Adrenal gland (tissue), 5 donors: ENCODE measurements at regions not wholly inside any gene's neighbourhood (a gene's known extent, or its start where the extent isn't known, plus 50 kb on each side); places are given as distances from the start of the nearest gene placed in this dataset.

ENCODE experiments used
- POLR2A ChIP-seq, 2 donors: fragments of 450-650 bp; IDR thresholded peaks; one replicate each; pipeline ENCODE4 v1.6.1; 2017; ENCODE audit warnings: antibody characterized with exemption in 2 of 2, mild to moderate bottlenecking in 2 of 2, moderate library complexity in 1 of 2
- TF ChIP-seq, protein P1 (sequence below), 6 experiments: fragments of 450-650 bp in 4 of 6; fragments of 200-600 bp in 2 of 6; sonication (generic) in 1 of 6; IDR thresholded peaks; 1 replicate in 5 of 6; 2 replicates in 1 of 6; pipeline versions ENCODE4 v1.5.1 to v1.8.0; 2016 to 2021; ENCODE audit warnings: antibody characterized with exemption in 6 of 6, mild to moderate bottlenecking in 2 of 6, moderate library complexity in 1 of 6
- donor health status: DM: no; HTN: no; CAD: no.

DNA sequence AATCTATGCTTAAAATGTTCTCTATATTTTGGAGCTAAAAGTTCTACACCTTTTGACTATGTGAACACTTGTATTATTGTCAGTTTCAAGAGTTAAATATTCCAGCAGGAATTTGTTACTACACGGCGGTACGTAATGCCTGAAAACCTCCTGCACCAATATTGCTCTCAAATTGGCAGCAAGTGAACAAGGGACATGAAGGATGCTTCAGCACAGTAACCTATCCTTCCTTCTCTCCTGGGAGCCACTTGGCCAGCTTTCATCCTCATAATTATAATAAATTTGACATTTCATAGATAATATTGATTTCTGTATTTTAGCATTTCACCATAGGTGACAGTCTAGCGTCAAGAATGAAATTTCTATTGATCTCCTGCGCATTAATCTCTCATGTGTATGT lies 197.6 kb downstream of the NR4A2 start:
- TF ChIP-seq, protein P1, sequence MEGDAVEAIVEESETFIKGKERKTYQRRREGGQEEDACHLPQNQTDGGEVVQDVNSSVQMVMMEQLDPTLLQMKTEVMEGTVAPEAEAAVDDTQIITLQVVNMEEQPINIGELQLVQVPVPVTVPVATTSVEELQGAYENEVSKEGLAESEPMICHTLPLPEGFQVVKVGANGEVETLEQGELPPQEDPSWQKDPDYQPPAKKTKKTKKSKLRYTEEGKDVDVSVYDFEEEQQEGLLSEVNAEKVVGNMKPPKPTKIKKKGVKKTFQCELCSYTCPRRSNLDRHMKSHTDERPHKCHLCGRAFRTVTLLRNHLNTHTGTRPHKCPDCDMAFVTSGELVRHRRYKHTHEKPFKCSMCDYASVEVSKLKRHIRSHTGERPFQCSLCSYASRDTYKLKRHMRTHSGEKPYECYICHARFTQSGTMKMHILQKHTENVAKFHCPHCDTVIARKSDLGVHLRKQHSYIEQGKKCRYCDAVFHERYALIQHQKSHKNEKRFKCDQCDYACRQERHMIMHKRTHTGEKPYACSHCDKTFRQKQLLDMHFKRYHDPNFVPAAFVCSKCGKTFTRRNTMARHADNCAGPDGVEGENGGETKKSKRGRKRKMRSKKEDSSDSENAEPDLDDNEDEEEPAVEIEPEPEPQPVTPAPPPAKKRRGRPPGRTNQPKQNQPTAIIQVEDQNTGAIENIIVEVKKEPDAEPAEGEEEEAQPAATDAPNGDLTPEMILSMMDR (IDR thresholded peaks at IDR 0.05): no peak
- no peak for TF ChIP-seq POLR2A (IDR thresholded peaks at IDR 0.05)
